GF-D8 (cell line): ENCODE measurements at regions not wholly inside any gene's neighbourhood (a gene's known extent, or its start where the extent isn't known, plus 50 kb on each side); places are given as distances from the start of the nearest gene placed in this dataset.
"Not testable (repeated sequence)": the region's sequence is repeated elsewhere in the genome, so short reads cannot be mapped to it uniquely, and the experiment has no call there.

Experiments used
- DNase-seq: peaks from one replicate; lab custom pipeline; 2025; lab: John Stamatoyannopoulos, UW

DNA sequence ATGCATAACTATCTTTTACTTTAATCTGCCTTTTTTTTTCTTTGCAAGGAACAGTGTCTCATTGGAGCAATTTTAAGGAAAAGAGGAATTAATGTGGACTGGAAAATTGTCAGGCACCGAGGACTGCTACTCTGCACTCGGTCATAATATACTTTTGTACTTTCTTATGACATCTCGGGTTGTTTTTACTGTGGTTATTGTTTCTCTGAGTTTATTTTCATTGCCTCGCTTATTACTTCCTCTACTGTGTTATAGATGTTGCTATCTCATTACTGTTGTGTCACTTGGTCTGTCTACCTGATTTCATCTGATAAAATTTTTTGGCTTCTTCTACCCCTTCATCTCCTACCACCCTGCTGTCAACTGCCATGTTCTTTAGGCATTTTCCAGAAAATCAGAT lies 213.5 kb upstream of the POU1F1 start:
- no peak for DNase-seq

DNA sequence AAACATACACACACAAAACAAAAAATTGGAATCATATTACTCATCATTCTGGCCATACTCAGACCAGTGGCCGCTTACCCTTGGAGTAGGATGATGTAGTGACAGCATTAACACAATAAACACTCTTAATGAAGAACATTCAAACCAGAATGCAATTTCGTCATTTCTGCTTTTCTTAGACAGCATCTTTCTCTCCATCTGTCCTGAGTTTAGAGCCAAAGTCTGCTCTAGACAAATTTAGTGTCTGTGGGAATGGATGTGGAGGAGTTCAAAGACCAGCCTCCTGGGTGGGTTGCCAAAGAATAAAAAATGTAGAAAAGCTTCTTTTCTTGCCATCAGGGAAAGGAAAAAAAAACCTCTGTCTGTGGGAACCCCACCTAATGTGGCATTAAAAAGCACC lies 212.4 kb upstream of the POU1F1 start:
- no peak for DNase-seq

DNA sequence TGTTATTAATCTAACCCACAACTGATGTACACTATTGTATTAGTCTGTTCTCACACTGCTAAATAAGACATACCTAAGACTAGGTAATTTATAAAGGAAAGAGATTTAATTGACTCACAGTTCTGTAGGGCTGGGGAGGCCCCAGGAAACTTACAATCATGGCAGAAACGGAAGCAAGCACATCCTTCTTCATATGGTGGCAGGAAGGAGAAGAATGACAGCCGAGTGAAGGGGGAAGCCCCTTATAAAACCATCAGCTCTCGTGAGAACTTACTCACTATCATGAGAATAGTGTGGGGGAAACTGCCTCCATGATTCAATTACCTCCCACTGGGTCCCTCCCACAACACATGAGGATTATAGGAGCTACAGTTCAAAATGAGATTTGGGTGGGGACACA lies 210.3 kb upstream of the POU1F1 start:
- DNase-seq, result not testable (repeated sequence)

DNA sequence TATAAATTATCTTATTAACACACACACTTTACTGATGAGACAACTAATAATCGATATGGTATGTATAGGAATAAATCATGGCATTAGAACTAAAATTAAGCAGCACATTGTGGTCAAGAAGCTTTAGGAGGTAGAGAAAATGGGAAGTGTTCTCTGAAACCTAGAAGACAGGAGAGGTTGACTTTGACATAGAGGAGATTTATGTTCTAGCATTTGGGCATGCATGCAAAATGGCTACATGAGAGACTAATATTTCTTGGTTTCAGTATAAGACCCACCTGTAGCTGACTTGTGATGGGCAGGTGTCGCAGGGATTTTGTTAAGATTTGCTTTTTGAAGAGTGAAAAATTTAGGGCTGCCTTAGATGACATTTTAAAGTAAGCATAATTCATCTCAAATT lies 209.7 kb upstream of the POU1F1 start:
- DNase-seq, result no peak

DNA sequence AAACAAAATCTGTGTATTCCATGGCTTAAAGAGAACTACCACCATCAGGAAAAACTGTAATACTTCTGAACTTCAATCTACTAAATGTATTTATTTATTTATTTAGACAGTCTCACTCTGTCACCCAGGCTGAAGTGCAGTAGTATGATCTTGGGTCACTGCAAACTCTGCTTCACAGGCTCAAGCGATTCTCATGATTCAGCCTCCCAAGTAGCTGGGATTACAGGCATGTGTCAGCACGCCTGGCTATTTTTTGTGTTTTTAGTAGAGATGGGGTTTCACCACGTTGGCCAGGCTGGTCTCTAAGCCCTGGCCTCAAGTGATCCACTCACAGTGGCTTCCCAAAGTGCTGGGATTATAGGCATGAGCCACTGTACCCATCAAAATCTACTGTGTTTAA lies 202.3 kb upstream of the POU1F1 start:
- DNase-seq, result no peak

DNA sequence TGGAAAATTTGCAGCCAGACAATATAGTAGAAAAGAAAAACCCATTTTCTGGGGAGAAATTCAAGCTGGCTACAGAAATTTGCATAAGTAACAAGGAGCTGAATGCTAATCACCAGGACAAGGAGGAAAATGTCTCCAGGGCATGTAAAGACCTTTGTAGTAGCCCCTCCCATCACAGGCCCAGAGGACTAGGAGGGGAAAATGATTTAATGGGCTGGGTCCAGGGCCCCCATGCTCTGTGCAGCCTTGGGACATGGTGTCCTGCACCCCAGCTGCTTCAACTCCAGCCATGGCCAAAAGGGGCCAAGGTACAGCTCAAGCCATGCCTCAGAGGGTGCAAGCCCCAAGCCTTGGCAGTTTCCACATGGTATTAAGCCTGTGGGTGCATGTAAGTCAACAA lies 197.6 kb upstream of the POU1F1 start:
- no peak for DNase-seq

DNA sequence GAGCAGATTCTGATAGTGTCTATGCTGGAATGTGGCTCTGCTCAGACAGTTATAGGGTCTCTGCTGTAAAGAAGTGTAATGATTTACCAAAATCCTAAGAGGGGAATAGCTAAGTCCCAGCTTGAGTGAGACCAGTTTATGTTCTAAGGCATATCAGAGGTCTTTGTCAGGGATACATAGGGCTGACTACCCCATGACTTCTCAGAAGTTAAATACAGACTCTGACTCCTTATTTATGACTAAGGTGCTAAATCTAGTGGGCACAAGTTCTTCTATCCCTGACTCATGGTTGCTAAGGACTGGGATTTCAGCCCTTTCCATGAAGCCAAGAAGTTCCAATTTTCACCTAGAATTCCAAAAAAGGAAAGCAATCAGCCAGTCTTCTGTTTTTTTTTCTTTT lies 192.6 kb upstream of the POU1F1 start:
- no peak for DNase-seq

DNA sequence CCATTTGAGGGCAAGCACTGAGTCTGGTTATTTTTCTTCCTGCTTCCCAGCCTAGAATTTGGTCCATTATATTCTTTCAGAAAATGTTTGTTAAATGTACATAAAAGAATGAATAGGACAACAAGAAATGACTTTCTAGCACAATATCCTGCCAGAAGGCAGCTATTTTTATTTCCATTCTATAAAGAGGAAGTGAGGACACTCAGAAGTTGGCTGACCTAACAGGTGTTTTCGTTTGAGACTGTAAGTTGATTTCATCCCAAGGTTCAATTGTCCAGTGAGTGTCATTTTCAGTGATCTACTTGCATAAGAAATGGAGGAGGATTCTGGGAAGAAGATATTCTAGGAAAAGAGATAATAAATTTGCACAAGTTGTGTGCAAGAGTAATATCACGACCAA lies 191.9 kb upstream of the POU1F1 start:
- no peak for DNase-seq

DNA sequence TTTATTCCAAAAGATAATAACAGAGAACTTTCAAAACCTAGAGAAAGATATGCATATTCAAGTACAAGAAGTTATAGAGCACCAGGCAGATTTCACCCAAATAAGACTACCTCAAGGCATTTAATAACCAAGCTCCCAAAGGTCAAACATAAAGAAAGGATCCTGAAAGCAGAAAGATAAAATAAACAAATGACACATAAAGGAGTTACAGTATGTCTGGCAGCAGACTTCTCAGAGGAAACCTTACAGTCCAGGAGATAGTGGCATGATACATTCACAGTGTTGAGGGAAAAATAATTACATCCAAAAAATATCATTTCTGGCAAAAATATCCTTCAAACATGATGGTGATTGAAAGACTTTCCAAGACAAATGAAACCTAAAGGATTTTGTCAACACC lies 185.8 kb upstream of the POU1F1 start:
- DNase-seq, result no peak

DNA sequence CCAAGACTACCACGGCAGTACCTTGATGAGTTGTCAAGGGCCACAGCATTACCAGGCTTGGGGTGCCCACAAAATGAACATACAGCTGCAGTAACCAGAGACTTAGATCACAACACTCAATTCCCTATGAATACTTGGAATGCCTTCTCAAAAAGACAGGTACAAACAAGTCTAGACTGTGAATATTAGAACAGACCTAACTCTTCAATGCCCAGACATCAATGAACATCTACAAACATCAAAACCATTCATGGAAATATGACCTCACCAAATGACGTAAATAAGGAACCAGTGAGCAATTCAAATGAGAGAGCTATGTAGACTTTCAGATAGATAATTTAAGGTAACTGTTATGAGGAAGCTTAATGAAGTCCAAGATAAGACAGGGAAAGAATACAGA lies 185.1 kb upstream of the POU1F1 start:
- DNase-seq, result no peak

DNA sequence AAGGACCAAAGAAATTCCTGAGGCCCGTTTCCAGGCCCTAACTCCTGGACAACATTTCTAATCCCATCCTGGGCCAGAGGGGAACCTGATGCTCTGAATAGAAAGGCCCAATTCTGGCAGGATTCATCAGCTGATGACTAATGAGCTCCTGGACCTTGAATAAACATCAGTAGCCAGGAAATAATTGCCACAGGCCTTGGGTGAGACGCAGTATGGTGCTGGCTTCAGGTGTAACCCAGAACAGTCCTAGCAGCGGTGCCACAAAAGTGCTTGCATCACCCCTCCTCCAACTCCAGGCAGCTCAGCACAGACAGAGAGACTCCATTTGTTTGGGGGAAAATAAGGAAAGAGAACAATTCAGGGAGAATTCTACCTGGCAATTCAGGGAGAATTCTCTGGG lies 184.7 kb upstream of the POU1F1 start:
- no peak for DNase-seq

DNA sequence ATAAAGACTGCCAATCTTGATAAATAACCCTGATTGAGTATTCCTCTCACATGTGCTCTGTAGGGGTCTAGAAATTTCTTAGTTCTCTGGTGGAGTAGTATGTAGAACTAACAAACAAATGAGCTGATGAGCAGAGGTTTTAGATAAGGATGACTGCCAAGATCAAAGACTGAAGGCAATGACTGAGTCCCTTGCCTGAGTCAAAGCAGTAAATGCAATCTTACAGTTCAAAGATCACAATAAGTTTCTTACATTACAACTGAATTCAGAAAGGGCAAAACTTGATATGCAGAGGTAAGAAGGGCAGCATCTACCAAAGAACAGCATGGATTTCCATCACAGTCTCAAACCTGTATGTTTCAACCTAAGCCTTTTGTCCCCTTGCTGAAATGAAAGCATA lies 172.2 kb upstream of the POU1F1 start:
- no peak for DNase-seq

DNA sequence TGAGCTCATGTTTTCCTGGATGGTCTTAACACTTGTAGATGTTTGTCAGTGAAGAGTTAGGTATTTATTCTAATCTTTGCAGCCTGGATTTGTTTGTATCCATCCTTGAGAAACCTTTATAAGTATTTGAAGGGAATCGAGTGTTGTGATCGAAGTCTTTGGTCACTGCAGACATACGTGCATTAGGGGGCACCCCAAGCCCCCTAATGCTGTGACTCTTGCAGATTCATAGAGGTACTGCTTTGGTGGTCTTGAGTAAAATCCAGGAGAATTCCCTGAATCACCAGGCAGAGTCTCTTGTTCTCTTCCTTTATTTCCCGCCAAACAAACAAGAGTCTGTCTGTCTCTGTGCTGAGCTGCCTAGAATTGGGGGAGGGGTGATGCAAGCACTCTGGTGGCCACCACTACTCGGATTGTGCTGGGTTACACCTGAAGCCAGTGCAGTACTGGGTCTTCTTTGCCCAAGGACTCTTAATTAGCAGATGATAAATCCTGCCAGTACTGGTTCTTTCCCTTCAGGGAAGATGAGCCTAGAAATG lies 170.5 kb upstream of the POU1F1 start:
- DNase-seq, result no peak

DNA sequence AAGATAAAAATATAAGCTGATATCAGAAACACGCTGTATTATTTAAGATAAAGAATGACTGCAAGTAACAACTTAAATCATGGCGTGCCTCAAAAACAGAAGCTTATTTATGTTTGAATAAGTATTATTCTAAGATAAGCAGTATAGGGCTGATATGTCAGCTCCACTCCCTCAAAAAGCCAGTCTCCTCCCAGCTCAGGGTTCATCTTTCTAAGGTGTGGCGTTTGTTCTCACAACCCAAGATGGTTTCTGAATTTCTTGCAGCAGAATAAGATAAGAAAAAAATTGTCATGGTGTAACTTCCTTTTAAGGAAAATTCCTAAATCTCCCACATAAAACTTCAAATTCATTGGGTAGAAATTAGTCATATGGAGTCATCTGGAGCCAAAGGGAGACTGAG lies 166.1 kb upstream of the POU1F1 start:
- DNase-seq, result no peak

DNA sequence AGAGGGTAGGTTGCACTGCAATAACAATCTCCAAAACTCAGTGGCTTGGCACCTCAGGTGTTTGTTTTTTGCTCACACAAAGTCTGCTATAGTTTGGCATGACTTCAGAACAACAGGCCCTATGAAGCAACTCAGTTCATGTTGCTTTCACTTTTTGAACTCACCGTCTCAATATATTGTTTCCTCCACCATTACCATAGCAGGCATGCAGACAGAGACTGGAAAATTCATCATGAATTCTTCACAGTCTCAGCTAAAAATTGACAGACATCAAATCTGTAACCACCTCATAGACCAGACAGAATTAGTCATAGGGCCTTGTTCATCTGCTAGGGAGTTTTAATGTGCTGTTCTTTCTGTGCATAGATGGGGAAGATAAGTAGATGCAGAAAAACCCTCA lies 161.4 kb upstream of the POU1F1 start:
- DNase-seq, result no peak

DNA sequence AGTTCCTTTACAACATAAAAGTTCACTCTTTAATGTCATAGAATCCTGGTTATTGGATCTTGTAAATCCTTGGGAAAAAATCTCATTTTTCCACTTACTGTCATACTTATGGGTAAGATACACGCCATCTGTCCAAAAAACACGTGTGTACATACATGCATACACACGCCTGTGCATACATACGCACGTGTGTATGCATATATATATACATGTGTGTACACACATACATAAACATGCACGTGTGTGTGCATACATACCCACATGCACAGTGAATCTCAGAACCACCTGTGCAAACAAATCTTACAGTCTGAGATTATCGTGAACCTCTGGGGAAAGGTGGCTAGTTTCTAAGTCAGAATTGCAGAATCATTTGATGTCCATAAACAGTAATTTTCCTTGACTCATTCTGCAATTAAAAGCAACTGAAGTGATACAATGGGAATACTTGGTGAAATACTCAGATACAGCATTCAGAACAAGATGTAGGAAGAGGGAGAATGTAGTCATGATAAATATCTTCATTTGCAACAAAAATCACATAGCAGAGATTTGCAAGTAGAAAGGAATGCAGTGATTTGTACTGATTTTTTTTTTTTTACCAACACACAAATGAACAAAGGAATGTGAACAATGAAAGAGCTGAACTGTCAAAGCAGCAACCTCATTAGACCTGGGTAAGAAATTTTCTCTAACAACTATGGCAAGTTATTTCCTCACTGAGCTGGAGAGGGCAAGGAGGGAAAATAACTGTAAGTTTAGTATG lies 160.6 kb upstream of the POU1F1 start:
- DNase-seq, result no peak

DNA sequence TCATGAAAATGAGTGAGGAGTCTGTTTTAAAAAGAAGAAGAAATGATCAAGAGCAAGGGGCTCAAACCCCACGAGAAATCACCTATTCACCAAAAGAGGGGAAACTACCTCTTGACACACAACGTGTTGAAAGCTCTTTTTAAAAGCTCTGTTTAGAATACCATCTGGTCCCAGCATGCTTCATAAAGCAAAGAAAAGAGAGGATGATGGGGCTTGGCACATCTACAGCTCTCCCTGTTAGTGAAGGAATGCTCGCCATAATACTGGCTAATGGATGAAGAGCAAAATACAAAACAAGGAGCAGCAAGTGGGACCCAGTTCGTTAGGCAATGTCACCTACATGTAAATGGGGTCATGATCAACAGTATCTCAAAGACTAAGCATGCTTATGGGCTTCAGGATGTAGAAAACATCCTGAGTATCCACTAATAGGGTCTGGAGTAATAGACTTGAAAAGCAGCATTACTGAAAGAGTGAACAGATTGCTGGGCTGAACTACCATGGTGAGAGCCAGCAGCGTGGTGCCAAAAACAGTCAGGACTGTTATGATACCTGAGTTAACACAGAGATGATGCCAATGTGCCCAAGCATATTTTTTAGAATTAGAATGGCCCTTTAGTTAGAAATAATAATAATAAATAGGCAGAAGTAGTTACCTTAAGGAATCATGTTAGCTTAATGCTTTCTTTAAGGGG lies 159.7 kb upstream of the POU1F1 start:
- DNase-seq, result no peak

DNA sequence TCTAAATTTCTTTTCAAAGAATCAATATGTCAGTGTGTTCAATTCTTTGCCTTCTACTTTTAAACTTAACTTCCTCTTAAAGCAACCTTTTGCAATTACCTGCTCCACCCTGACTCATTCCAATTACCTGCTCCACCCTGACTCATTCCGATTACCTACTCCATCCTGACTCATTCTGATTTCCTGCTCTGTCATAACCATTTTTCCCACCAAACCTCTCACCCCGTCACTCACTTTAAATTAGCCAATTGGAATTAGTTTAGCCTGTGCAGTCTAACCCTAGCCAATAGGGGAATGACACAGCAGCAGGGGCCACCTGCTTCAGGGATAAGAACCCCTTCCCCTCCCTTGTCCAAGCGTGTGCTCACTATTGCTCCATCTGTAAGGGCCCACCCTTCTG lies 157.1 kb upstream of the POU1F1 start:
- not testable (repeated sequence) for DNase-seq

DNA sequence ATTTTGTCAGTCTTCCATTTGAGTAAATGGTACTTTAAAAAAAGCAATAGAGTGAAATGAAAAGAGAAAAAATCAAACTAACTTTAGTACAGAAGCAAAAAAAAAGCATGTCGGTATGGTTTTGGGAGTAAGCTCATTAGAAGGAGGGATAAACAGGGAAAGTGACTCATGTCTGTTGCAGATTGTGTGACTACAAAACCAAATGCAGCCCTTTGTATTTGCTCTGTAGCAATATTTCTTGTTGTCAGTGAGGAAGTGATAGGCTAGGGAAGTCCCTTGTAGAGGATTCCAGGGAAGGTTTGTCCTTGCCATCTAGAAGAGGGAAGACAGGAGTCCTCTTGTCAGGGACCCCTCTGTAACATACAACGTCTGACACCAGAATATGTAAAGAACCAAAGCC lies 150.5 kb upstream of the POU1F1 start:
- DNase-seq, result no peak

DNA sequence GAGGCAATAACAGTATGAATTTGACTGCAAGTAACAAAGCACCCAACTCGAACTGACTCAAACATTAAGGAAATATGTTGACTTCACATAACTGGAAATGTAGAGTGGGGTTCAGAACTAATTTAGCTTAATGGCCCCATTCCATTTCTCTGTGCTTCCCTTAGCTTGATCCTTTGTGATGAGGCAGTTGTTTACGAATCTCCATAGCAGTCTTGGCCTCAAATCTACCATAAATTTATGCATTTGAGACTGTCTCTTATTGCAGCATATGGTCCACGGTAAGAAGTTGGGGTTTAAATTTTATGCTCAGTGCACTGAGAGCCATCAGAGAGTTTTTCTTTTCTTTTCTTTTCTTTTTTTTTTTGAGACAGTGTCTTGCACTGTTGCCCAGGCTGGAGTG lies 148.7 kb upstream of the POU1F1 start:
- no peak for DNase-seq

DNA sequence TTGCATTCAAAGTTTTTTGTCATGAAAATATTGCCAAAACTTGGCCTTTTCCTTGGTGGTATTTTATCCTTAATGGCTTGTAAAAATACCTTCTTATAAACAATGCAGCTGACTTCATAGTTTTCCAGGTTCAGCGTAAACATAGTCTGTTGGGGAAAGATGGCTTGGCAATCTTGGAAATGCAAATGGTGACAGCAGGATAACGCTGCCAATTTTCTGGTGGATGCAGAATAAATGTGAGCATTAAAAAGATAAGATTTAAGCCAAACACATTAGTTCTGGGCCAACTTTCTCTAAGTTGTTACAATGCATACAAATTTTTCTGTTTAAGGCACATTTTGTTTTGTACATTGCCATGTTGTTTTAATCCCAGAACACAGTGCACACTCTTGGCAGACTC lies 147.0 kb upstream of the POU1F1 start:
- DNase-seq, result no peak

DNA sequence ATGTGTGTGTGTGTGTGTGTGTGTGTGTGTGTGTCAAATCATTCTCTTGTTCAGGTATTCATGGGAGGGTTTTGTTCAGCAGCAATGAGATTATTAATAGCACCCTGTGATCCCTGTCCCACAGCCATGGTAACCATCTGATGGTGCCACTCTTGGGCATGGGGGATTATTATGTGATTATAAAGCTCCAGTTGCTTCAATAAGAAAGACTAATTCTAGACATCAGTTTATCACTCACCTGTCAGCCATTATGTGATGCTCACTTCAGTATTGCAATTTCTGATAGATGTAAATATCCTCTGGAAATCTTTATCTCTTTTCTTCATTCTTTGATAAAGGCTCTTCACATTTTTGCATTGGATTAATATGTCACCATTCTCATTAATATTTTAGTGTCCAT lies 145.9 kb upstream of the POU1F1 start:
- DNase-seq, result no peak

DNA sequence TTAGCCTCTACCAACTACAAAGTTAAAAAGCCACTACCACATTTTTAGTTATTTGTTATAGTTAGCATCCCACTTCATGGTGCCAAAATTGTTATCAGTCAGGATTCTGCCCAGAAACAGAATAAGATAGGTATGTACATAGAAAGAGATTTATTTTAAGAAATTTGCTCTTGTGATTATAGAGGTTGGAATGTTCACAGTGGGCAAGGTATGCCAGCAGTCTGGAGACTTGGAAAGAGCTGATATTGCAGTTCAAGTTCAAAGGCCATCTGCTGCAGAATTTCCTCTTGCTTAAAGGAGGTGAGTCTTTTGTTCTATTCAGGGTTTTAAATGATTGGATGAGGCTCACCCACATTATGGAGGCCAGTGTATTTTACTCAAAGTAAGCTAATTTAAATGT lies 143.8 kb upstream of the POU1F1 start:
- DNase-seq, result no peak

DNA sequence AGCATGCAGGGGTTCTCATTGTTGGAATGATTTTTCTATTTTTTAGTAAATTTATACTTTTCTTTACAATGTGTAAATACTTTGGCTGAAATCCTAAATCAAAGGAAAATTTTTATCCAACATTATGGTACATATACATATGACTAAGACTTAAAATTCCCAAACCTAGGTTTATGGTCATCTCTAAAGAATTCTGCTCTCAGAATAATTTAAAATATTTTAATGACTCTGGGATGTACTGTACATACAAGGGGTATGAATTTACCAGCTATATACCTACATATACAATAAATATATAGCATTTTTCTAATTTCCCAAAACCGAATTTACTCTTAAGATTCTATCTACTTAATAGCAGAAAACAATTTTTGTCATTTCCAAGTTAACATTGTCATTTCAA lies 137.9 kb upstream of the POU1F1 start:
- DNase-seq, result no peak
